ENCODE measurements at regions not wholly inside any gene's neighbourhood (a gene's known extent, or its start where the extent isn't known, plus 50 kb on each side); places are given as distances from the start of the nearest gene placed in this dataset.

- no peak for DNase-seq
These were observed 653.2 kb upstream of the MKI67 start for GRCh38 chr10:128779416-128779815.

GRCh38 chr10:128780156-128780761 is 654.0 kb upstream of the MKI67 start:
- DNase-seq: no peak

- DNase-seq: no peak
These were observed 655.4 kb upstream of the MKI67 start for GRCh38 chr10:128781637-128782036.

- no peak for DNase-seq
These were observed 658.2 kb upstream of the MKI67 start for GRCh38 chr10:128784444-128784843.

DNA sequence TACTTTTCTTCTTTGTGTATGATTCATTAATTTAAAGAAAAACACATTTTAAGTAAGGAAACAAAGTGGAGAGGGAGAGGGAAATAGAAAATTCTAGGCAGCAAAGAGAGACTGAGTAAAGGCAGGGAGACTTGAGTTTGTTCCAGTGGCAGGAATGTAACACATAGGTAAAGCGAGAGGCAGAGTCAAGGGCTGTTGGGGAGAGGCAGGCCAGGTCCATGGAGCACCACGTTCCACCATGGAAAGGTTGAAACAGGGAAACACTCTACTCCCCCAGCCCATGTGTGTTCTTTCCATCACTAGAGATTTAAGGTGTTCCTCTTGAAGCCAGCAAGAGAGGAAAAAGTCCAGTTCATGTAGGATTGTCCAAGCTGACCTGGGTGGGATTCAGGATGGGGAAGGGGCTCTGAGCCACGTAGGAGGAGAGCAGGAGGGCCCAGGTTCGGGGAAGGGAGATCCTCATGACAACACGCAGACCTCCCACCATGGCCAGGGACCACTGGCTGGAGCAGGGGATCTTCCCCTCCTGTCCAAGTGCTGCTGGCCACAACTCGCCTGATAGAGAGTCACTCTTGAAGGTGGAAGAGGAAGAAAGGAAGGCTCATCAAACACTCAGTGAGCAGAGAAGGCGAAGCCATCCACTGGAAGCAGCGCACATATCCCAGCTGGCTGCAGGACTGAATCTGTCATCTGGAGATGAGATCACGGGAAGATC is 666.4 kb upstream of the MKI67 start:
- DNase-seq: no peak

DNA sequence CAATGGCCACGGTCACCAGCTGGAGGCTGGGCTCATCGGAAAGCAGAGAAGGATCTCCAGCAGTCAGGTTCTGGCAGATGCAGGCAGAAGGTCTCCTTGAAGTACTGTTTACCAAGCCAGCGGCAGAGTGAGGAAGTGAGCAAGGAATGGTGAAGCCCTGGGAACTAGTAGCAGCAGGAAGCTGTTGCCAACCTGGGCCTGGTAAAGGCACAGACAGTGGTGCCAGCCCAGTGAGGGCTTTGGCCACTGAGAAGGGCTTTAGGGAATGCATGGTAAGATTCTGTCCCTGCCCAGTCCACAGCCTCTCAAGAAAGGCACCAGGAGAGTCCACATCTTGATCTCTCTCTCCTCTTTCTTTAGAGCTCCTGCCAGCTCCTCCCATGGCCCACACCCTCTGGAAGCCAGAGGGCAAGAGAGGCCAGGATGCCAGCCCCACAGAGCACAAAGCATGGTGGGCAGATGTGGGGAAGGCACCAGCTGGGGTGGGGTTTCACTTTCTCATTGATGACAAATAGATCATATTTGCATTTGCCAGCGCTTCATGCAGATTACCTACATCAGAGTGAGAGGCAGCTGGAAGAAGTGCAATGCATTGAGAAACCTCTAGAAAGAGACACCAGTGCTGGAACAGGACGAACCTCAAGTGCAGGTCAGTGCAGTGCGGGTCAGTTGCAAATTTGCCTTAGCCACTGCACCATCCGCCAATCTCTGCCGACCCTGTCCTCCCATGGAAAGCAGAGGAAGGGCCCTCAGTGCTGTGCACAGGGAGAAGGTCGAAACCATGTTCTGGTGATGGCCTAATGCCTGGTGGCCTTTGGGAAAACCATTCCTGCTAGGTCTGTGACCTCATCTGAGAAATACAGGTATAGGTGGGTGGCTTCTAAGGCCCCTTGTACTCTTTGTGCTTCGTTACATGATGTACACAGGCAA is 667.8 kb upstream of the MKI67 start:
- no peak for DNase-seq

DNA sequence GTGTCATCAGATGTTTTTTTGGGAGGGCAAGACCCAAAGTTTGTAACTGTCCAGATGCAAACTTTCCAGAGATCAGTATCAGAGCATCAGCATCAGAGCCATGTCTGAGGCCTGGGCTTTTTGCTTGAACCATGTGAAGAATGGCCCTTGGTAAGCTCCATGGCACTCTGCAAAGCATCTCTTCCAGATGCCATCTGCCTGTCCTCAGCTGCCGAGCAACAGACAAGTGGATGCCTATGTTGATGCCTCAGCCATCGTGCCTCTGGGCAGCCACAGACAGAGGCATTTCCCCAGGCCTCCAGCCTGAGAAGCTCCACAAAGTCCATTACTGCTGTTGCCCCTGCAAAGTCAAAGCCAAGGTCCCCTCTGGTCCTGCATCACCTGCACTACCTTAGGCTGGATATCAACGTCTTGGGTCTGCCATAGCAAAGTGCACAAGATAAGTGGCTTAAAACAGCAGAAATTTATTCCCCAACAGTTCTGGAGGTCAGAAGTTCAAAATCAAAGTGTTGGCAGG is 670.2 kb upstream of the MKI67 start:
- no peak for DNase-seq

GRCh38 chr10:128802062-128802461 is 665.0 kb upstream of the MGMT start:
- DNase-seq: no peak

DNA sequence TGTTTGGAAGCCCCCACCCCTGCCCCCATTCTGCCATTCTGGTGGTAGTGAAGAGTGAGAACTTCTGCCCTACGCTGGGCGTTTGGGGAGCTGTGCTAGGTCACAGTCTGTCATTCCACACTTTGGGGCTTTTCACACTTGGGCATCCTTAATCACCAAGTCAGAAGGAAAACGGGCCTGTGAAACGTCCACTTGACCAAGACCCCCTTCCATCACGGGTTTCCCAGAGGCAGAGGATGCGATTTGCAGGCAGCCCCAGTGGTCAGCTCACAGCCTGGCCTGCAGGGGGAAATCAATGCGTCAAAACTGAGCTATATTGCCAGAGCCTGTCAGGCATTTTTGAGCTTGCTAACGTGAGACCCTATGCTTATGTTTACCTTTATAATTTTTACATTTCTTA is 663.3 kb upstream of the MGMT start:
- DNase-seq: no peak

DNA sequence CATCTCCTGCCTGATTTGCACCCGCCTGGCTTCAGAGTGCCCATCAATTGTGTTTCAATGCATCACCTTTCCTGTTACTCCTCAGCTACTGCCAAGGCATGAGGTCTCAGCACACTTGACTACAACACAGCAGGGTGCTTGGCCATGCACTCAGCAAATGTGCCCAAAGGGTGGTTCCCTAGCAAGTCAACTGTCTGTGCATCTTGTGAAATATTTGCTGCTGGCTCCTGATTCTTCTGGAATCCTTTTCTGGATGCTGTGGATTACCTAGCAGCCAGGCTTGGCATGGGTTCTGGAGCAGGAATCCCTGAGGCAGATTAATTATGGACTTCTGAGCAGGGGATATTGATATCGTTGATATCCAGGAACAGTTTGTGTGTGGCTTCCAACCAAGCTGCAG is 662.6 kb upstream of the MGMT start:
- no peak for DNase-seq

GRCh38 chr10:128808921-128809440 is 658.1 kb upstream of the MGMT start:
- DNase-seq: no peak

DNA sequence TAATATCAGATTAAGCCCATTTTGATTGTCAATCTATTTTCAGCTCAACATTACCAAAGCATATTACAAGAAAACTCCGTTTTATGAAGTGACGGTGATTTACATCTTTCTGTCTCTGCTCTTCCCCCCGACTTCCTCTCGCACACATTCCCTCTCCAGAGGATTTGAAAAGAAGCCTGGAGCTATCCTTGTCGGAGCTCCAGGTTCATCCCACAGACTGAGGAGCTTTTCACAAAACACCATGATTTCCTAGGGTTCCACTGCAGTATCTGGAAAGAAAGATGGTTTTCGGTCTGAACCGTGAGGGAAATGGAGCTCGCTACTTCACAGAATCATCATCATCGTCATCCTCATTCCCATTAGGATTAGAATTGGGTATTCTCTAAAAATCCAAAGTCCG is 655.5 kb upstream of the MGMT start:
- no peak for DNase-seq

GRCh38 chr10:128812000-128812399 is 655.0 kb upstream of the MGMT start:
- DNase-seq: no peak

DNA sequence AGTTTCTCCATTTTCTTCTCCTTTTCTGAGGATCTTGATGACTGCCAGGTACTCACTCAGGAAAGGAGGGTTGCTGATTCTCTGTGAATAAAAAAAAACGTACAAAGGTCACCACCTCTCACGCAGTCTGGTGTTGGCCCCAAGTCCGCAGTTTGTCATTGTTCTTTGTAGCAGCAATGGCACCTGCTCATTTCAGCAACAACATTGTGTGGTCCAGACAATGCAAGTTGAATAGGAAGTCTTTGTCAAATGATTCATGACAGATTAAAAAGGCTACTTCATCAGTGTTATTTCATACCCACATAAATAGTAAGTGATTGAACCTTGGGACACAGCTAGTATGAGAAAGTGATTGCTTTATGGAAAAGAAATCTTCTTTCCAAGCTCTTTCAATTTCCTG is 653.5 kb upstream of the MGMT start:
- no peak for DNase-seq

DNA sequence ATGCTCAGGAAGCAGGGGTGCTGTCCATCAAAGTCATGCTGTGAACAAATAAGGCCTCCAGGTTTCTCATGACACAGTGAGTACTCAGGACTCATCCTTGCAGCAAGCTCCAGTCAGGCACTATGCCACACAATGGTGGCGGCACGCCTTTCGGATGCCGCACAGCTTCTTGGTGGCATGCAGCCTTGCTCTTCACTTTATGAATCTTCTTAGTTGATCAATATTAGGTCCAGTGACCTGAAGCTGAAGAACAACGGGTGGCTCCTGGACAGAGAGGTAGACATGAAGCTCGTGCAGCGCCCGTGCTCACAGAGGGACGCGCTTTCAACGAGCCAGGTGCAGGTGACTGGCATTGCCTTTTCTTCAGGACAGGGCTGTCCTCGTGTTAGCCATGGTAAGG is 653.0 kb upstream of the MGMT start:
- DNase-seq: no peak

- no peak for DNase-seq
These were observed 652.3 kb upstream of the MGMT start for GRCh38 chr10:128814782-128815181.

GRCh38 chr10:128816726-128817125 is 650.3 kb upstream of the MGMT start:
- DNase-seq: no peak

- no peak for DNase-seq
These were observed 649.4 kb upstream of the MGMT start for GRCh38 chr10:128817636-128818035.

DNA sequence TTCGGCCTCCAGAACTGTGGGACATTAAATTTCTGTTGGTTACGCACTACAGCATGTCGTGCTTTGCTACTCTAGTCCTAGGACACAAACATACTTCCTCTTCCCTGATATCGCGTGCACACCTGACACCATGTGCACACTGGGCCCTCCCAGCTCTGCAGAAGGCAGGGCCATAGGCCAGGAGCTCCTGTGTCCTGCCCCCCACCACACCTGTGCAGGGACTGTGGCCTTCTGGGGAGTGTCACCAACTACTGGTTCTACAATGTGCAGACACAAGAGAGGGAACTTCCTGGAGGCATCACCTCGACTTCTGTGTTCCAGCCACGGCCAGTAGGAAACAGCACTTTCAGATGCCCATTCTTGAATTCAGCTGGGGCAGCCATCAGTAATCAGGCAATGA is 646.4 kb upstream of the MGMT start:
- no peak for DNase-seq

- DNase-seq: no peak
These were observed 643.8 kb upstream of the MGMT start for GRCh38 chr10:128823201-128823600.

DNA sequence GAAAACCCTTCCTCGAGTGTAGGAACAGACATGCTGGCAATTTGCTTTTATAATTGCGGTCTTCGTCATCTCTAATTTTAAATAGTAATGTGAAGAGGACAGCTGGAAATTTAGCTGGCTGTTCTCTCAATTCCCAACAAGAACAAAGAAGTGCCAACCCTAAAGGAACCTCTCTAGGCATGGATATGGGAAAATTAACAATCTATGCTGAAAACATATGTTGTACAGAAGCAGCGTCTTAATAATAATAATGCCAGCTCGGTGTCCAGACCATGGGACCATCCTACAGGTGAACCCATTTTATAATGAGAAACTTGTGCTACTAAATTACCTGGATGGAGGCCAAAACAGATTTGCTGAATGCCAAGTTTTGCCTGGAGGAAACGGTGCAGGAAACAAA is 641.4 kb upstream of the MGMT start:
- DNase-seq: no peak

- no peak for DNase-seq
These were observed 633.4 kb upstream of the MGMT start for GRCh38 chr10:128833671-128834070.

DNA sequence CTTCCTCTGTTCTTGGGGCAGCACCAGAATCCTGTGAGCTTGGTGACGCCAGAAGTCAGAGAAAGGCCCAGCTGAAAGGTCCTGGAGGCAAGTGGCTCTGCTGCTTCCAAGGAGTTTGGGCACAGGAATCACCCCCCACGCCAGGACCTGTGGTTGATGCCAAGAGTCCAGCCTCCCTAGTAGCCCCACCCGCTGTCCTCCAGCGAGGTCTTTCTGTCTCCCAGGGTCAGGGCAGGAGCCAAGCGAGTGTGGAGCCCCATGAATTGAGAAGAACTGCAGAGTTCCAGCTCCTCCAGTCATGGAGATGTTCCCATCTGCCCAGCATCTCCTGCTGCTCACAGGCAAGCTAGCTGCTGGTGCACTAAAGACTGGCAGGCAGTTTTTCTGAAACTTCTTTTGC is 631.7 kb upstream of the MGMT start:
- no peak for DNase-seq

Measured in activated CD8-positive, alpha-beta memory T cell treated with anti-CD3 and anti-CD28 coated beads, Interleukin-2, amount 50 U/mL, for 4 hours (primary cell).